Embryonic facial prominence (tissue), 1 donor: ENCODE measurements at regions not wholly inside any gene's neighbourhood (a gene's known extent, or its start where the extent isn't known, plus 50 kb on each side); places are given as distances from the start of the nearest gene placed in this dataset.
"Not testable (repeated sequence)": the region's sequence is repeated elsewhere in the genome, so short reads cannot be mapped to it uniquely, and the experiment has no call there.

Experiments
- DNase-seq: peaks from one replicate; pipeline ENCODE4 v3.0.0-alpha.2; 2016; ENCODE audit errors: extremely low spot score

DNA sequence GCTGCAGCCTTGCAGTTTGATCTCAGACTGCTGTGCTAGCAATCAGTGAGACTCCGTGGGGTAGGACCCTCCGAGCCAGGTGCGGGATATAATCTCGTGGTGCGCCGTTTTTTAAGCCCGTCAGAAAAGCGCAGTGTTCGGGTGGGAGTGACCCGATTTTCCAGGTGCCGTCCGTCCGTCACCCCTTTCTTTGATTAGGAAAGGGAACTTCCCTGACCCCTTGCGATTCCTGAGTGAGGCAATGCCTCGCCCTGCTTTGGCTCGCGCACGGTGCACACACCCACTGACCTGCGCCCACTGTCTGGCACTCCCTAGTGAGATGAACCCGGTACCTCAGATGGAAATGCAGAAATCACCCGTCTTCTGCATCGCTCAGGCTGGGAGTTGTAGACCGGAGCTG, 203.2 kb downstream of the SNCAIP start:
- not testable (repeated sequence) for DNase-seq

DNA sequence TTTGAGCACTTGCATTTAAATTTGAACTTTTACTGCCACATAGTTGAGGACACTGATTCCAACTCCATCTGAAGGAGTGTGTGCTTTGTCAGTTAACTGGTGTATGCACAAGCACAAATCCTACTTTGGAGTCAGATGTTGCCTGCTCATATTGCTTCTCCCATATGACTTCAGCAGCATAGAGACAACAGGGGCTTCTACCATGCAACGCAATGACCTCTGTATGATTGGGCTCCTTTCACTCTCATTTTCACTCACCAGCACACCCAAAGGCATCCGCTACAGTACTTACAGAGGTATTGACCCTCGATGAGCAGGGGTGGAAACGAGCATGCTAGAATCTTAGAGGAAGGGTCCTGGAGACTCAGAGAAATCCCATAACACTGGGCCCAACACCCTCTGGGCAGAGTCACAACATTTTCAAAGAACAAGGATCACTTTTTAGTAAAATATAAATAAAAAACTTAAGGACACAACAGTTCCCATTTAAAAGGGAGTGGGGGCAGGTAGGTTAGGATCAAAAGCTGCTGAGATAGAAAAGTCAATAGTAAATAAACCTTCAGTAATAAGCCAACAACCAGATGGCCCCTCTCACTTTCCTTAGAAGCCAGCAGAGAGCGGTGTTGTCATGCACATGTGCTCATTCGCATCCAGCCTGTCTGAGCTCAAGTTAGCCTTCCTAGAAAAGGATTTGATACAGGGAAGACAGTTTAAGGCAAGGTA, 203.8 kb downstream of the SNCAIP start:
- DNase-seq = peak; percentile 79

DNA sequence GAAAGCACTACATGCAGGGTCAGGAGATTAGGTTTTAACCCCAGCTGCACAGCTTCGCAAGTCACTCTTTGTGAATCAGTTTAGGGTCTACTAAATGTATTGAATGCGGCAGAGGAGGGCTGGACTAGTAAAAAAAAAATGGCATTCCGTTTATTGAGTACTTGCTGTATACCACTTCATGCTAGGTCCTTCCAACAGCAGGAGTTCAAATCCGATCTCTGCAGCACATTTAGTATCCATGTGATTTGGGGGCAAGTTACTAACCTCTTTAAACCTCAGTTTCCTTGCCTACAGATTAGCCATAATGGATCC, 204.4 kb downstream of the SNCAIP start:
- DNase-seq = no peak

DNA sequence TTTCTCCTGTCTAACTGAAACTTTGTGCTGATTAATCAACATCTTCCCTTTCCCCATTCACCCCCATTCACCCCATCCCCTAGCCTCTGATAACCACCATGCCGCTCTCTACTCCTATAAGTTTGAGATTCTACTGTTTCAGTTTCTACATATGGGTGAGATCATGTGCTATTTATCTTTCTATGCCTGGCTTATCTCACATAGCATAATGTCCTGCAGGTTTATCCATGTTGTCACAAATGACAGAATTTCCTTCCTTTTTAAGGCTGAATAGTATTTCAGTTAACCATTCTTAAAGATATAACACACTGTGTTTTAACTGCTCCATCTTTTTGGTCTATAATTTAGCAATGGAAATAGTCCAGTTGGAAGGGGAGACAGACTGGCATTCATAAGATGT, 205.1 kb downstream of the SNCAIP start:
- DNase-seq = no peak

DNA sequence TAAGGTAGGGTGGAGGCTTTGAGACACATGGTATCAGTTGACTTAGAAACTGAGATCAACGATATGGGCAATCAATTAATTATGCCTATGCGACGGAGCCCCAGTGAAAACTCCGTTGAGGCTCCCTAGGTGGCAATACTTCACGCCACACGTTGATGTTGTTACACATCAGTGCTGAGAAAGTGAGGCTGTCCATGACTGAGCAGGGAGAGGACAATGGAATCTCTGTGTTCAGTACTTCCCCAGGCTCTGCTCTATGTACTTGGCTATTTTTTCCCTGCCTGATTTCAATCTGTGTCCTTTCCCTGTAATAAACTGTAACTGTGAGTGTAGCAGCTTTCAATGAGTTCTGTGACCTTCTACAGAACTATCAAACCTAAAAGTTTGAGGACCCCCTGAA, 211.7 kb downstream of the SNCAIP start:
- no peak for DNase-seq

DNA sequence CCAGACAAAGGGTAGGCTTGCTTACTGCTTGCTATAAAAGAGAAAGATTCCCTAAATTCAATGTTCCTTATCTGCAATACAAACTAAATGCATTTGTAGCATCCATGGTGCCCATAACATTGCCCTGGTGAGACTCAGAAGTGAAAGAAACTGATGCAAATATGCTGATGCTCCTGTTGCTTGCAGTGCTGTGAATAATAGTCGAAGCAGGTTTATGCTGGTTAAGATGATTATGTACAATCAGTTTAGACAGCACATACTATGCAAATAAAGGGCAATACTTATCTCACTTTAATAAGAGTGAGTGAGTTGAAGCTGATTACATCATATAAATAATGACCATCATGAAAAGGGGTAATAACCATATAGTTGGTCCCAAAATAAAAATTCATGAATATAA, 215.5 kb downstream of the SNCAIP start:
- DNase-seq = no peak

DNA sequence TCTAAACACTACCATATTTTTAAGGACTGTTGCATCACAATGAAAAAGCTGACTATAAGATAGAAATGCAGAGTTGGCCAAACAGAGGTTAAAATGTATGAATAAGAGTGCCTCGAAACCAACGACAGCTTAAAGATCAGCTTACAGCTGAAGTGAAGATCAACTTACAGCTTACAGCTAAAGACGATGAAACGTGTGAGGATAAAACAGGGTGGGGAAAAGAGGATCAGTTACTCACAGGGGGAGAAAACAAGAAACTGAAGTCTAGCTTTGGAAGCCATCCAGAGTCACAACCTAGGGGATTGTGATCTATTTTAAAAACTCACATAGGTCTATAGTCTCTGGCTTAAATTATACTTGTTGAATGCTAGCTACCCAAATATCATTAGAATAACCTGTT, 220.0 kb downstream of the SNCAIP start:
- DNase-seq = no peak

DNA sequence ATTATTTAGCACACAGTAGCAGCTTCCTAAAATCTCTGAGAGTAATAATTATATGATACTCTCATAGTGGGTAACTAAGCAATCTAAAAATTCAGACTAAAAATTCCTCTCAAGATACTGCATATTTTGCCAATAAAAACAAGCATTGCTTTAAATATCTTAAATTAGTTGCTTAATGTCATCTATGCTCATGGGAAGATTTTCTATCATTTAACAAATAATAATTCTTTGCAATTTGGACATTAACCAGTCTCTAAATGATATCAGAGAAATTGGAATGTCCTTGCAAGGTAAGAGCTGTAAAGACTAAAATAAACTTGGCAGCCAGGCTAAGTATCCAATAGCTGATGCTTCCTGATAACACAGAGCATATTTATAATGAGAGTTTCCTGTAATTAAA, 221.8 kb downstream of the SNCAIP start:
- no peak for DNase-seq

DNA sequence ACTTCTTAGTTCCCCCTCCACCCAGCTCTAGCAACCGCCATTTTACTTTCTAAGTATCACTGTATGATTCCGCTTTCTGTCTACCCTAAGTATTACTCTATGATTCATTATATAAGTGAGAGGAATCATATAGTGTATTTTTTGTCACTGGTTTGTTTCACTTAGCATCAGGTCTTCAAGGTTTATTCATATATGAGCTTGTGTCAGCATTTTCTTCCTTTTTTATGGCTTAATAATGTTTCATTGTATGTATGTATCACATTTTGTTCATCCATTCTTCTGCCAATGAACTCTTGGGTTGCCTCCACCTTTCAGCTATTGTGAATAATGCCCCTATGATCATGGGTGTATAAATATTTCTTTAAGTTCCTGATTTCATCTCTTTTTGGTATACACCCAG, 222.8 kb downstream of the SNCAIP start:
- DNase-seq = no peak

DNA sequence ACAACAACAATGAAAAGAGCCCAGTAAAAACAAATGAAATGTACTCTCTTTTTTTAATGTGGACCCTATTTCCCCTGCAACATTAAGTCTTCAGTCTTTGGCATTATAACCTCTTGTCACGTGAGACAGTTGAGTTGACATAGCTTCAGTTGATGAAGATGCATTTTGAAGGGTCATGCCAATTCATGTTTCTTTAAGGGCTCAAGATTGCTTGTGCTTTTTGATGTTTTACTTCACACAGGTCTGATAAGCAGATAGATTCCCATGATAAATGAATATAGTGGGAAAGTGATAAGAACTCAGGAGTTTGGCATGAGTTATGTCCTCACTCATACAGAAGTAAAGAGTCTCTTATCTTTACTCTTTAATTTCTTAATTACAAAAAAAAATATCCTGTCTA, 229.4 kb downstream of the SNCAIP start:
- no peak for DNase-seq

DNA sequence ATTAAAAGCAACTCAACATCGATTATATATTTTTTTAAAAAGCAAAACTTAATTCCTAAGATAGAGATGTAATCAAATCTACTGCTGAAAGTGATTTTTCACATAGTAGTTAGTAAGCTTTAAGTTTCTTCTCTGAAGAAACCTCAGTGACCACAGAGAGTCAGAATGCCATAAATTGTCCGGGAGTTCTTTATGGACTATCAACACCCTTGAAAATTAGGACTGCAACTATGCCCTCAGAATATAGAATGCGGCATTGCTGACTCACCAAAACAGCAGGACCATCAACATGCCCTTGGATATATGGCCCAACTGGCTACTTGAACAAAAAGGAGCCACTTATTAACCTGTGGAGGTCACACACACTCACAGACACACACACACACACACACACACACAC, 228.9 kb upstream of the SNX2 start:
- DNase-seq = no peak

DNA sequence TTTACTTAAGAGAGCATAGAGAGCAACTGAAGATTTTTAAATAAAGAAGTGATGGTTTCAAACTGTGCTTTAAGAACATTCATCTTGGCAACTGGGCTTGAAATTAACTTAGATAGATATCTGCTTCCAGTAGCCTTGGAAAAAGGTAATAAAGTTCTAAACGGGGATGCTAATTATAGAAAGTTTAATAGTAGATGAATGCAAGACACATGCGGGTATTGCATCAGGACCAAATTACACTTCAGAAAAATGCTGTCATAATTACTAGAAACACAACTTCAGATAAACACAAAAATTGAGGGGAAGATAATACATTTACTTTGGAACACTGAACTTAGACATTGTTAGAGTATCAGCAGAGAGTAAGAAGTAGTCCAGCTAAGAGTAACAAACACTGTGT, 227.7 kb upstream of the SNX2 start:
- DNase-seq = no peak

DNA sequence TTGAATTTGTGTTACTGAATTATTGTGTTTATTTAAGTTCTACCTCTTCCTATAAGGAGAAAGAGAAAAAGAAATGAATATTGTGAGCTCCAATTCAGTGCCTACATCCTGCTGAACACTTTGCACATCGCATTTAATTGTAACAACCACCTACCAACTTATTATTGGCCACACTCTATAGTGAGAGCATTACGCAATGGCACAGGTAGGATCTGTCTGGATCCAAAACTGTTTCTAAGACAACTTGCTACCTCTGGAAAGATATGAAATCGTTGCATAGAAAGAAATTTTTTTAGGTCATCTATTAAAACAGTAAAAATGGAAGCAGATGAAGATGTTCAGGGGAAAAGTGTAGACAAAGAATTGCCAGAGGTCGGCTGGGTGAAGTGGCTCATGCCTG, 227.2 kb upstream of the SNX2 start:
- no peak for DNase-seq

DNA sequence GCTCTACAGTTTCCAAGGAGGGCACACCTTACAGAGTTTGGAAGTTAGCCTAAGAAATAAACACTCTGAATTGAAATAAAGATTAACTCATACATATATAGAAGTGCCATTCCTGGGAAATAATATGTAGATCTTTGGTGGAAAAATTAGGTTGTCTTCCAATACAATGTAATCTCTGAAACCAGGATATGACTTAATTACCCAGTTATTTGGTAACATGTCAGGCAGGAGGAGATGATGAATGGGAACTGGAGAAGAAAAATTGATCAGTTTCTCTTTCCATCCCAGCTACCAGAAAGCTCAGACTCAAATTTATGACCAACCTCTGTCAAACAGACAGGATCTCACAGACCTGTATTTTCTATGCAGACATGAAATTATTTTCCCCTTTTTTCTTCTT, 215.2 kb upstream of the SNX2 start:
- no peak for DNase-seq

DNA sequence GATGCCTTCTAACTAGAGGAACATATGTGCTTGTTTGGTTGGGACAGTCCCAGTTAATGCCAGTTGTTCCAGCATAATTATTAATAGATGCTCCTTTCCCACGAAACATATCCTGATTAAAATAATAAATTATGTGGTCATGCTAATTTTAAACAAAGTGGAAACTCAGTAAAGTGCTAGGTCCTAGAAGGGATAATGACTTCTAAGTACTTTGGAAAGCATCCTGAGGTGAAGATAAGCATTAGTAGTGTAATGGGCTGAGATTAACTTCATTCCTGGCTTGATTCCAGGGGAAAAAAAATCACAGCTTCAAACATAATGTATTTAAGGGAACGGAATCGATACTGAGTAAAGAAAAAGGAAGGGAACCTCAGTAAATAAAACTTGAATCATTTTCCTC, 213.7 kb upstream of the SNX2 start:
- no peak for DNase-seq

DNA sequence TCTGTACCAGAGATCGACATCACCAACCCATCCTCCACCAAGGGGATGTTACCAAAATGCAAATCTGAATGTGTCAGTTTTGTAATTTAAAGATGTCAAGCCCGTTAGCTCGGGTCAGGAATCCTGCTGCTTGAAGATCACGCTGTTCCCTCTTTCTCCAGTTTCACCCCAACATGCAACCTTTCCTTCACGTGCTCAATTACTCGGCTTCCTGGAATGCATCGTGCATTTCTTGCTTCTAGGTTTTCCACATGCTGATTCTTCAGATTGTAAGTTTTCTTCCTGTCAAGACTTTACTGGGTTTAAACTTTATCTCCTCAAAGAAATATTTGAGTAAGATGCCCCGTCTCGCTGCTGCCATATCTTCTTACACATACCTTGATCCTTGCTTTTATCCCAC, 209.5 kb upstream of the SNX2 start:
- no peak for DNase-seq

DNA sequence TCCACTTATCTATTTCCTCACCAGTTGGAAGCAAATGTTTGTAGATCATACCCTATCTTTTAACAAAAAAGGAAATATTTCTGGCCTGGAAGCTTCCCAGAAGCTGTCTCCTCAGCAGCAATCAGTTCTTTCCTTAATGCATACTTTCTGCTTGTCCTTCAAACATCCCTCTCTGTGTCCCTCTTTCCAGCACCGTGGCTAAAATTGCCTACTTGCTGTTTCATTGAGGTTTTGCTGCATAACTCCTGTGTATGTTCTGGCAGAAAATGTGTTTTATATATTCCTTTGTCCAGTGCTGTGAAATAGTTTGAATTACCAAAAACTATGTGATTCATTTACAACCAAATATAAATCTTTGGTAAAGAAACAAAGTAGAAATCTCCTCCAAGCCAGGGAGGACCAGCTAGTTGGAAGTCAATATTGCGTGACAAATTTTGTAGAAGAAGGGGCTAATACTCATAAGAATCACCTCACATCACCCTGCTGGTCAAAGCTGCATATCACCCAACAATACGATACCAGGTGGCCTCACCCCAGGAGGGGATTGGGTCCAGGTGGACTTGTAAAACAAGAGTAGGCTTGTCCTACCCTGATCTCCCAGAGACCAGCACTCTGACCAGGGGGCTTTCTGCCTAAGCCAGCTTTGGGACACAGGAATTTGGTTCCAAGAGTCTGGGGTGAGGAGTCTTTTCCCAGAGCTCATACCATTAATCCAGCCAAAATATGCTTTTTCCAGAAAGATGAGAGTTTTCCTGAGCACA, 198.4 kb upstream of the SNX2 start:
- no peak for DNase-seq

DNA sequence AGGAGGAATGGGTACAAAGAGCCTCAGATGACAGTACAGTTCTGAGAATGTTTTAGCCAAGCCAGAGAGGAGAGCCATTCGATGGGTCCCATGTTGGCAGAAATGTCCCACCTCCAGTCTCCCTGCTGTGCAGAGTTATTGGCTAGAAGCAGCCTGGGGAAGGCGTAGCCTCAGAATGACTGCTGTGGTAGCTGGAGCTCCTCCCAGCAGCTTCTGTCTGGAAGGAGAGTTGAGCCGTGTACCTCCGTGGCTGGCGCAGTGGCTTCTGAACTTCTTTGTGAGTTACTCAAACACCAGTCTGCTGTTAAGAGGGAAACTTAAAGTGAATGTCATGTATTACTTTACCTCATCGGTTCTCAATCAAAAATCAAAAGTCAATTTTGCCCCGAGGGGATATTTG, 193.3 kb upstream of the SNX2 start:
- no peak for DNase-seq

DNA sequence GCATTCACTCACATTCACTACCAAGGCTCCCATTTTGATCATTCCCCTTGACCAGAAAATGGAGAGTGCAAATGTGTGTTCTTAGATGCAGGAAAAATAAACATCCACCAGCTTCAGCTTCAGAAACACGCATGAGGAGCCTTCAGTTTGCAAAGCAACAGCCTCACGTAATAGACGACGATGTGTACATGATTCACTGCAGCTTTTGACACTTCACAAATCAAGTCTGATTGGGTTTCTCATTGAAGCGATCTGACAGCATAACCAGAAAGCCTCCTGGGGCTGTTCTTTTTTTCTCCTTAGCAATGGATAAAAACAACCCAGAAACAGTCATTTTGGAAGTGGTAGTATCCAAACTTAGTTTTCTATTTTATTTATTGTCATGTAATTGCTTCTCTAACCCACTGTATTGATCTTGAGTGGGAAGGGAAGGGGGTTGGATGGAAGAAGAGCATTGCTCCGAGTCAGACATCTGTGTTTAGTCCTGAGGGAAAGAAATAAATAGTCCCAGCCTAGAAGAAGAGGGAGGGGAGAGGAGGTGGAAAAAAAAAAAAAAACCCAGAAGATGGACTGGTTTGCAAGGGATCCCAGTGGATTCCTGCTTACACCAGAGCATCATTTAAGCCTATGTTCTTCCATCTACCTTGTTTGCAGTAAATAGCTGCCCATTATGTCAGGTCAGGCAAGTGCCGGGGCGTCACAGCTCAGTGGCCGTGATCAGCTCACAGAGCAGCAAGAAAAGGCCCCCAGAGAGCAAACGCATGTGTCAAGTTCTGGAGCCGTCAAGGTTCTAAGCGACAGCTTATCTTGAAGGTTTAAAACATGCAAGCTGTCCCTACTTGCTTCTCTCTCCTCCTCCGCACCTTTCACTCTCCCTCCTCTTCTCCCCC, 190.2 kb upstream of the SNX2 start:
- no peak for DNase-seq

DNA sequence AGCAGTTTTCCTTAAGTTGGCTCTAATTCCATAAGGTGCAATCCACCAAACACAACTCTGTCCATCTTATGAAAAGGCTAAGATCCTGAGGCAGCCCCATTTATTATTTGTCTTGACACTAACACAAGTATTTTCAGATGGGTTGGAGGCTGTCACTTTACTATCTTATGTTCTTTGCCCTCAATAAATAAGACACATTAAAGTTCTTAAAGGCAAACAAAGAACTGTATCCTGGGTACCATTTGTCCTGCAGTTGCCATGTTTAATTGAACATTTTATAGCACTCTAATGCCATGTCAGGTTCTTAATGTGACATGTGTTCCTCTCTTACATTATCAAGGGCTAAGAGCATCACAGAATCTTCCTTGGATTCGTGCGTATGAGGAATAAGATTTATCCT, 189.5 kb upstream of the SNX2 start:
- DNase-seq = no peak

DNA sequence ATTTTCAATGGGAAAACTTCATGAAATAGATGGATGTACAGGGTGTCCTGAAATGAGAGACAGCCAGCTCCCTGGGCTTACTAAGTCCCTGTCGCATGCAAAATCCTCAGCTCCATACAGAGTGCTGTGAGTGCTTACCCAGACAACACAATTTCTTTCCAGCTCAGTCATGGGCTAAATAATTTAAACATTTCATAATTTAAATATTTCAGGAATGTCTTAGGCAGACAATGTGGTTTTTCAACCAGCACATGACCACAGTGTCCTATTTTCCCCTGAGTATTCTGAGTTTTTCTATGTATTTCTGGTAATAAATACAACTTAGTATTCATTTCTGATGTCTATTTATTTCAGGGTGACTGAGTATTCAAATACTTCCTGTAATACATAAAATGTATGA, 188.5 kb upstream of the SNX2 start:
- DNase-seq = no peak

DNA sequence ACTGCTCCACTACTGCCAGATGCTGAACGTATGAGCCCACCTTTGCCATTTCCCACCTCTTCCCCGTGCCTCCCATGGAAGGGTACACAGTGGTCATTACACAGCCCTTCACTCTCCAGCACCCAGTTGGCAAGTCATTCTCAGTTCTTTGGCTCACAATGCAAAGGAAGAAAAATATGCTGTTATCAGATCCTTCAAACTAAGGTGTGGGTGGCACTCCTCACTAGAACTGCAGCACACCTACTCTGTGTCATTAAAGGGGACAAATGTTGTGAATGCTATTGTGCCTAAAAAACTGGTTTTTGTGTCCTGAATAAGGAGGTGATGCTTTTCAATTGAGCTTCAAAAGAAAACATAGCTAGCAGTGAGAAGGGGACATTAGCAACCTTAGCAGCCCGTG, 183.1 kb upstream of the SNX2 start:
- DNase-seq = no peak

DNA sequence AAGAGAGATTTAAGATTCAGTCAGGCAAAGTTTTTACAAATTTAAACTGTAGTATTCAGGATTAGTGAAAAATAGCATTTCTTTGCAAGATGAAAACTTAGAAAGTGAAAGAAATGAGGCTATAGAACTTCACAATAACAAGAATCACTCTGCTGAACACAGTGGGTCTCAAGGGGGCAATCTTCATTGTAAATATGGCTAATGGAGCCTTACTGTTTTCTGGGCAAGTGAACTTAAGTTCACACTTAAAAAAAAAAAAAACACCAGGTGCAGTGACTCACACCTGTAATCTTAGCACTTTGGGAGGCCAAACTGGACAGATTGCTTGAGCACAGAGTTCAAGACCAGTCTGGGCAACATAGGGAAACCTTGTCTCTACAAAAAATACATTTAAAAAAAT, 175.9 kb upstream of the SNX2 start:
- no peak for DNase-seq
